ENCODE measurements at regions not wholly inside any gene's neighbourhood (a gene's known extent, or its start where the extent isn't known, plus 50 kb on each side); places are given as distances from the start of the nearest gene placed in this dataset.

DNA sequence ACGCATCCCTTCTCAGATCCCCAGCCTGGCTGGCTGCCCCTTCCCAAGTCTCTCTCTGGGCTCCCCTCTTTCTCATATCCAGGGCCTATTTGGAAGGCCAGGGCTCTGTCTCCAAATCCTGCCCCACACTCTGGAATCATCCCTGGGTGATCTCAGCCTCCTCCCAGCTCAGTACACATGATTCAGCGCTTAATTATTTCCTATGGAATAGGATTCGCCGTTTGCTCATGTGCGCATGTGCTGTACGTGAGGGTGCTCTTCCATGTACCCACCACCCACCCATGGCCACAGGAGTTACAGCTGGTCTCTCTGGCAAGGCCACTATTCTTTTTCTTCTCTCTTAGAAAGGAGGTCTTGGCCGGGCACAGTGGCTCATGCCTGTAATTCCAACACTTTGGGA is 81.7 kb upstream of the FOXP4 start:
- Histone ChIP-seq H3K9me3 (ENCODE audit: control insufficient read depth, insufficient read depth, low read length) (no peaks in the 10 kb centered on the region), H3K36me3 (ENCODE audit: control insufficient read depth, low read length) (no peaks in the 10 kb centered on the region), H3K27ac (ENCODE audit: low read depth, low read length) (no peak overlapping the region), H3K9me2 (replicated peaks; ENCODE audit: control insufficient read depth, low read length) (no peaks in the 10 kb centered on the region), H3K4me2 (ENCODE audit: low read length) (no peak overlapping the region), H3F3A (ENCODE audit: control insufficient read depth, insufficient read depth) (no peaks in the 10 kb centered on the region), H4K20me1 (ENCODE audit: control insufficient read depth, insufficient read depth, low read depth, low read length) (no peaks in the 10 kb centered on the region), H3K27me3 (ENCODE audit: control insufficient read depth, low read length) (peaks cover 28% of the 10 kb centered on the region), H3K79me2 (ENCODE audit: control insufficient read depth, low read length) (no peaks in the 10 kb centered on the region), H3K4me1 (ENCODE audit: control insufficient read depth, low read length) (no peaks in the 10 kb centered on the region), H3K4me3 (ENCODE audit: low read length) (no peak overlapping the region)
- no peak for TF ChIP-seq EZH2phosphoT487 (IDR thresholded peaks at IDR 0.05; ENCODE audit: borderline replicate concordance, low read length)
- TF ChIP-seq, protein P1, sequence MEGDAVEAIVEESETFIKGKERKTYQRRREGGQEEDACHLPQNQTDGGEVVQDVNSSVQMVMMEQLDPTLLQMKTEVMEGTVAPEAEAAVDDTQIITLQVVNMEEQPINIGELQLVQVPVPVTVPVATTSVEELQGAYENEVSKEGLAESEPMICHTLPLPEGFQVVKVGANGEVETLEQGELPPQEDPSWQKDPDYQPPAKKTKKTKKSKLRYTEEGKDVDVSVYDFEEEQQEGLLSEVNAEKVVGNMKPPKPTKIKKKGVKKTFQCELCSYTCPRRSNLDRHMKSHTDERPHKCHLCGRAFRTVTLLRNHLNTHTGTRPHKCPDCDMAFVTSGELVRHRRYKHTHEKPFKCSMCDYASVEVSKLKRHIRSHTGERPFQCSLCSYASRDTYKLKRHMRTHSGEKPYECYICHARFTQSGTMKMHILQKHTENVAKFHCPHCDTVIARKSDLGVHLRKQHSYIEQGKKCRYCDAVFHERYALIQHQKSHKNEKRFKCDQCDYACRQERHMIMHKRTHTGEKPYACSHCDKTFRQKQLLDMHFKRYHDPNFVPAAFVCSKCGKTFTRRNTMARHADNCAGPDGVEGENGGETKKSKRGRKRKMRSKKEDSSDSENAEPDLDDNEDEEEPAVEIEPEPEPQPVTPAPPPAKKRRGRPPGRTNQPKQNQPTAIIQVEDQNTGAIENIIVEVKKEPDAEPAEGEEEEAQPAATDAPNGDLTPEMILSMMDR (IDR thresholded peaks at IDR 0.05; ENCODE audit: low read depth, low read length, poor library complexity, severe bottlenecking), result no peak

DNA sequence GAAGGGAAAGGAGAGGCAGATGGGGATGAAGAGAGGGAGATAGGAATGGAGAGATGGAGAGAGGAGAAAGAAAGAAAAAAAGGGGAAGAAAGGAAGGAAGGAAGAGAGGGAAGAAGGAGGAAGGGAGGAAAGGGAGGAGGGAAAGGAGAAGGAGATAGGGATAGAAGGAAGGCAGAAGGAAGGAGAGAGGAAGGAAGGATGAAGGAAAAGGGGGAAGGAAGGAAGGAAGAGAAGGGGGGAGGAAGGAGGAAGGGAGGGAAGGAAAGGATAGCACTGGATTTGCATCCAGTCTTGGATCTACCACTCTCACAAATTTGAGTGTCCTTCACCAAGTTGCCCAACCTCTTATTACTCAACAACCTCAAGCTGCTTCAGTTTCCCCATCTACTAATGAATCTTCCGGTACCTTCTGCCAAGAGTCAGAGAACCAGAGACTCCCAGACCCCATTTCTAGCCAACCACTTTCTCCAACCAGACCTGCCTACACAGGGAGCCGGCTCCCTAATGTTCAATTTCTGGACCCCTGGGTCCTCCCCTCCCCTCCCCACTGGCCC is 79.7 kb upstream of the FOXP4 start:
- Histone ChIP-seq H4K20me1 (ENCODE audit: control insufficient read depth, insufficient read depth, low read depth, low read length) (no peaks in the 10 kb centered on the region), H3K4me2 (ENCODE audit: low read length) (no peak overlapping the region), H3K36me3 (ENCODE audit: control insufficient read depth, low read length) (no peaks in the 10 kb centered on the region), H3F3A (ENCODE audit: control insufficient read depth, insufficient read depth) (no peaks in the 10 kb centered on the region), H3K27ac (ENCODE audit: low read depth, low read length) (no peak overlapping the region), H3K4me3 (ENCODE audit: low read length) (no peak overlapping the region), H3K9me3 (ENCODE audit: control insufficient read depth, insufficient read depth, low read length) (no peaks in the 10 kb centered on the region), H3K9me2 (replicated peaks; ENCODE audit: control insufficient read depth, low read length) (no peaks in the 10 kb centered on the region), H3K4me1 (ENCODE audit: control insufficient read depth, low read length) (no peaks in the 10 kb centered on the region), H3K79me2 (ENCODE audit: control insufficient read depth, low read length) (no peaks in the 10 kb centered on the region), H3K27me3 (ENCODE audit: control insufficient read depth, low read length) (peaks cover 48% of the 10 kb centered on the region)
- TF ChIP-seq EZH2phosphoT487 (IDR thresholded peaks at IDR 0.05; ENCODE audit: borderline replicate concordance, low read length), result no peak
- TF ChIP-seq, protein P1 (IDR thresholded peaks at IDR 0.05; ENCODE audit: low read depth, low read length, poor library complexity, severe bottlenecking), result no peak

DNA sequence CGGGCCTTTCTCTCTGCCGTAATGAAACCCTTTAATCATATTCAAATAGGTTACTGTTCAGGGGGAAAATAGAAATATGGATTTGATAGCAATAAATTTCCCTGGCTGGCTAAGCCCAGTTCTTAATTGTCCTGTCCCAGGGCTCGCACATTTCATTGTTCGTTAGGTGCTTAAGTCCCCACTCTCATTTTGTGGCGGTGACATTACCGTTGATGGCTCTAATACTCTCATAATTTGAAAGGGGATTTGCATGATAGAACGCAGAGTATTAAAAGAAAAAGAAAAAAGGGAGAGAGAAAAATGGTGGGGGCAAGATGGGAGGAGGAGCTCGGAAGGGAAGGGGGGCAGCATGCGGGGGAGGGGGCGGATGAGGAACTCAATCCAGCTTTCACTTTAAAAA is 79.1 kb upstream of the FOXP4 start:
- no peak overlapping the region for H3K4me3 ChIP-seq (ENCODE audit: low read length)
- H3K27ac ChIP-seq (ENCODE audit: low read depth, low read length), result no peak overlapping the region
- no peaks in the 10 kb centered on the region for H3K9me3 ChIP-seq (ENCODE audit: control insufficient read depth, insufficient read depth, low read length)
- H3K4me1 ChIP-seq (ENCODE audit: control insufficient read depth, low read length), result no peaks in the 10 kb centered on the region
- H3K4me2 ChIP-seq (ENCODE audit: low read length), result no peak overlapping the region
- H3K79me2 ChIP-seq (ENCODE audit: control insufficient read depth, low read length), result no peaks in the 10 kb centered on the region
- TF ChIP-seq, protein P1 (IDR thresholded peaks at IDR 0.05; ENCODE audit: low read depth, low read length, poor library complexity, severe bottlenecking), result no peak
- no peaks in the 10 kb centered on the region for H4K20me1 ChIP-seq (ENCODE audit: control insufficient read depth, insufficient read depth, low read depth, low read length)
- peaks cover 49% of the 10 kb centered on the region for H3K27me3 ChIP-seq (ENCODE audit: control insufficient read depth, low read length)
- H3K36me3 ChIP-seq (ENCODE audit: control insufficient read depth, low read length), result no peaks in the 10 kb centered on the region
- H3K9me2 ChIP-seq (replicated peaks; ENCODE audit: control insufficient read depth, low read length), result no peaks in the 10 kb centered on the region
- no peaks in the 10 kb centered on the region for H3F3A ChIP-seq (ENCODE audit: control insufficient read depth, insufficient read depth)

Measured in DOHH2 (cell line).